WTC11 (cell line): ENCODE measurements at regions not wholly inside any gene's neighbourhood (a gene's known extent, or its start where the extent isn't known, plus 50 kb on each side); places are given as distances from the start of the nearest gene placed in this dataset.

Experiments
- ATAC-seq: fragments of 200-7000 bp; cut with Tn5 transposase; 2 replicates; pipeline ENCODE4 v1.10.0; 2021; ENCODE audit warnings: mild to moderate bottlenecking, moderate library complexity
- CTCF ChIA-PET: fragments of 300-600 bp; sonication (Branson Sonifier 250); formaldehyde crosslinking; loops from one replicate; lab custom pipeline; 2021; ENCODE audit warnings: antibody characterized with exemption; lab: Charles Lee
- POLR2A ChIA-PET: fragments of 350-600 bp; sonication (Branson Sonifier 250); formaldehyde crosslinking; loops from one replicate; lab custom pipeline; 2021; ENCODE audit warnings: antibody characterized with exemption; lab: Charles Lee
- DNase-seq: peaks from one replicate; pipeline ENCODE4 v3.0.0; 2021; ENCODE audit warnings: low spot score
- H3K27ac Mint-ChIP-seq: 2 replicates; pipeline ENCODE4 v1.8.0; 2021; ENCODE audit warnings: mixed read lengths
- H3K27me3 Mint-ChIP-seq: 2 replicates; pipeline ENCODE4 v1.8.0; 2021; ENCODE audit warnings: low read depth, mild to moderate bottlenecking, moderate library complexity, mixed read lengths
- H3K36me3 Mint-ChIP-seq: 2 replicates; pipeline ENCODE4 v1.8.0; 2021; ENCODE audit warnings: mixed read lengths
- H3K4me1 Mint-ChIP-seq: 2 replicates; pipeline ENCODE4 v1.8.0; 2022; ENCODE audit warnings: mixed read lengths
- H3K4me3 Mint-ChIP-seq: 2 replicates; pipeline ENCODE4 v1.8.0; 2021; ENCODE audit warnings: mild to moderate bottlenecking, moderate library complexity, mixed read lengths
- H3K9me3 Mint-ChIP-seq: 2 replicates; pipeline ENCODE4 v1.8.0; 2021; ENCODE audit warnings: mixed read lengths
- CBFB ChIP-seq: sonication (generic); formaldehyde crosslinking; IDR thresholded peaks from 2 replicates; pipeline ENCODE4 v1.8.1; 2022; ENCODE audit warnings: mild to moderate bottlenecking, low read depth, missing genetic modification reagents
- EMX1 ChIP-seq: fragments of 250-450 bp; sonication (Bioruptor Pico); IDR thresholded peaks from 2 replicates; pipeline ENCODE4 v1.8.0; 2021; ENCODE audit warnings: mild to moderate bottlenecking
- FOXK1 ChIP-seq: sonication (generic); formaldehyde crosslinking; IDR thresholded peaks from 2 replicates; pipeline ENCODE4 v1.8.0; 2022; ENCODE audit warnings: mild to moderate bottlenecking, moderate library complexity, missing genetic modification reagents
- GRHL2 ChIP-seq: fragments of 250-450 bp; sonication (Bioruptor Pico); IDR thresholded peaks from 2 replicates; pipeline ENCODE4 v1.8.0; 2022; ENCODE audit warnings: mild to moderate bottlenecking, moderate library complexity; ENCODE audit not compliant: insufficient replicate concordance, severe bottlenecking
- JAZF1 ChIP-seq: fragments of 250-450 bp; sonication (Bioruptor Pico); IDR thresholded peaks from 2 replicates; pipeline ENCODE4 v1.9.0; 2021; ENCODE audit warnings: moderate library complexity, mild to moderate bottlenecking, inconsistent platforms
- MYBL2 ChIP-seq: sonication (generic); formaldehyde crosslinking; IDR thresholded peaks from 2 replicates; pipeline ENCODE4 v1.8.1; 2023; ENCODE audit warnings: mild to moderate bottlenecking, moderate library complexity, missing genetic modification reagents
- RELA ChIP-seq: sonication (generic); formaldehyde crosslinking; IDR thresholded peaks from 2 replicates; pipeline ENCODE4 v1.8.1; 2022; ENCODE audit warnings: missing genetic modification reagents, mild to moderate bottlenecking, borderline replicate concordance
- RORB ChIP-seq: fragments of 250-450 bp; sonication (Bioruptor Pico); IDR thresholded peaks from 2 replicates; pipeline ENCODE4 v1.9.0; 2021; ENCODE audit warnings: mild to moderate bottlenecking
- TCF7 ChIP-seq: sonication (generic); formaldehyde crosslinking; IDR thresholded peaks from 2 replicates; pipeline ENCODE4 v1.8.0; 2022; ENCODE audit warnings: mild to moderate bottlenecking, low read depth, missing genetic modification reagents, moderate library complexity
- ZNF121 ChIP-seq: sonication (generic); formaldehyde crosslinking; IDR thresholded peaks from 2 replicates; pipeline ENCODE4 v1.8.0; 2023; ENCODE audit warnings: missing genetic modification reagents
- ZNF232 ChIP-seq: sonication (generic); formaldehyde crosslinking; IDR thresholded peaks from 2 replicates; pipeline ENCODE4 v1.8.0; 2022; ENCODE audit warnings: mild to moderate bottlenecking, missing genetic modification reagents
- TF ChIP-seq, protein P1 (sequence below): sonication (generic); formaldehyde crosslinking; IDR thresholded peaks from 2 replicates; pipeline ENCODE4 v1.8.0; 2023; ENCODE audit warnings: mild to moderate bottlenecking, missing genetic modification reagents
- TF ChIP-seq, protein P2 (sequence below): fragments of 250-450 bp; sonication (Bioruptor Pico); IDR thresholded peaks from 2 replicates; pipeline ENCODE4 v1.9.0; 2021; ENCODE audit warnings: mild to moderate bottlenecking
- TF ChIP-seq, protein P3 (sequence below): sonication (generic); formaldehyde crosslinking; IDR thresholded peaks from 2 replicates; pipeline ENCODE4 v1.8.0; 2022; ENCODE audit warnings: mild to moderate bottlenecking, missing genetic modification reagents
- TF ChIP-seq, protein P4 (sequence below): fragments of 250-450 bp; sonication (Bioruptor Pico); conservative IDR thresholded peaks from 2 replicates; pipeline ENCODE4 v1.9.0; 2021; ENCODE audit warnings: mild to moderate bottlenecking
- TF ChIP-seq, protein P5 (sequence below): fragments of 250-450 bp; sonication (Bioruptor Pico); IDR thresholded peaks from 2 replicates; pipeline ENCODE4 v1.9.0; 2021; ENCODE audit warnings: mild to moderate bottlenecking, borderline replicate concordance
- TF ChIP-seq, protein P6 (sequence below): sonication (generic); formaldehyde crosslinking; IDR thresholded peaks from 2 replicates; pipeline ENCODE4 v1.8.0; 2022; ENCODE audit warnings: missing genetic modification reagents

DNA sequence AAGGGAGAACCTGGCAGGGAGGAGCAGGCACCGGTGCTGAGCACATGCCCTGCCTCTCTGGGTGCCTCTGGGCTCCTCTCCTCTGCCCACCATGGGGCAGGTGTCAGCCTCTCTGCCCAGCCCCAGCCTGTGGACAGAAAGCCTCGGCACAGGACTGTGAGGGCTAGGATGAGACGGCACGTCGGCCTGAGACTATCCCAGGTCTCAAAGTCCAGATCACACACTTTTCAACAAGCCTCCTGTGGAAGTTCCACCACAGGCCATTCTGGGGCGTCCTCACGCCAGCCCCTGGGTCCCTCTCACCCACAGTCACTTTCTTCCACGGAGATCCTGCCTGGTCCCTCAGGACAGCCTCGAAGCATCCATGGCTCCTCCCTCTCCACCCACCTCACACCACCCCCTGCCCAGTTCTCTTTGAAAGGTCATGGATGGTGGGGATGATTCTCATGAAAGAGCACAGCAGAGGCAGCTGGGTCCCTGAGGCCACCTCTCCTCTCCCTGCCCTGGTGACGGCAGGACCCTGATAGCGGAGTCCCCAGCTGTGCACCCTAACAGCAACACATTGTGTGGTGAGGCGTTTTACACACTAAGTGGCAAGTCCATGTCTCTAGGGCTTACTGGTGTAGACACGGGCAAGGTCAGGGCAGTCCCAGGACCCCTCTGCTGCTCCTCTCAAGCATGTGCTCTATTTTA lies 569.4 kb upstream of the SALL3 start:
- no peak for ATAC-seq
- Mint-ChIP-seq H3K27ac (no peak overlapping the region), H3K9me3 (peaks cover 62% of the 10 kb centered on the region), H3K36me3 (peaks cover 41% of the 10 kb centered on the region), H3K4me1 (no peaks in the 10 kb centered on the region), H3K4me3 (no peak overlapping the region), H3K27me3 (no peaks in the 10 kb centered on the region; the same call in 1 of the 2 replicates)
- TF ChIP-seq TCF7 = no peak
- TF ChIP-seq, protein P1, sequence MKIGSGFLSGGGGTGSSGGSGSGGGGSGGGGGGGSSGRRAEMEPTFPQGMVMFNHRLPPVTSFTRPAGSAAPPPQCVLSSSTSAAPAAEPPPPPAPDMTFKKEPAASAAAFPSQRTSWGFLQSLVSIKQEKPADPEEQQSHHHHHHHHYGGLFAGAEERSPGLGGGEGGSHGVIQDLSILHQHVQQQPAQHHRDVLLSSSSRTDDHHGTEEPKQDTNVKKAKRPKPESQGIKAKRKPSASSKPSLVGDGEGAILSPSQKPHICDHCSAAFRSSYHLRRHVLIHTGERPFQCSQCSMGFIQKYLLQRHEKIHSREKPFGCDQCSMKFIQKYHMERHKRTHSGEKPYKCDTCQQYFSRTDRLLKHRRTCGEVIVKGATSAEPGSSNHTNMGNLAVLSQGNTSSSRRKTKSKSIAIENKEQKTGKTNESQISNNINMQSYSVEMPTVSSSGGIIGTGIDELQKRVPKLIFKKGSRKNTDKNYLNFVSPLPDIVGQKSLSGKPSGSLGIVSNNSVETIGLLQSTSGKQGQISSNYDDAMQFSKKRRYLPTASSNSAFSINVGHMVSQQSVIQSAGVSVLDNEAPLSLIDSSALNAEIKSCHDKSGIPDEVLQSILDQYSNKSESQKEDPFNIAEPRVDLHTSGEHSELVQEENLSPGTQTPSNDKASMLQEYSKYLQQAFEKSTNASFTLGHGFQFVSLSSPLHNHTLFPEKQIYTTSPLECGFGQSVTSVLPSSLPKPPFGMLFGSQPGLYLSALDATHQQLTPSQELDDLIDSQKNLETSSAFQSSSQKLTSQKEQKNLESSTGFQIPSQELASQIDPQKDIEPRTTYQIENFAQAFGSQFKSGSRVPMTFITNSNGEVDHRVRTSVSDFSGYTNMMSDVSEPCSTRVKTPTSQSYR (CRISPR knock-in tag) = no peak
- TF ChIP-seq ZNF232 (CRISPR knock-in tag) = no peak
- no peak for TF ChIP-seq EMX1 (CRISPR knock-in tag)
- TF ChIP-seq, protein P2, sequence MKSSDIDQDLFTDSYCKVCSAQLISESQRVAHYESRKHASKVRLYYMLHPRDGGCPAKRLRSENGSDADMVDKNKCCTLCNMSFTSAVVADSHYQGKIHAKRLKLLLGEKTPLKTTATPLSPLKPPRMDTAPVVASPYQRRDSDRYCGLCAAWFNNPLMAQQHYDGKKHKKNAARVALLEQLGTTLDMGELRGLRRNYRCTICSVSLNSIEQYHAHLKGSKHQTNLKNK = no peak
- no peak for TF ChIP-seq FOXK1 (CRISPR knock-in tag)
- no peak for TF ChIP-seq GRHL2 (CRISPR knock-in tag)
- TF ChIP-seq, protein P3, sequence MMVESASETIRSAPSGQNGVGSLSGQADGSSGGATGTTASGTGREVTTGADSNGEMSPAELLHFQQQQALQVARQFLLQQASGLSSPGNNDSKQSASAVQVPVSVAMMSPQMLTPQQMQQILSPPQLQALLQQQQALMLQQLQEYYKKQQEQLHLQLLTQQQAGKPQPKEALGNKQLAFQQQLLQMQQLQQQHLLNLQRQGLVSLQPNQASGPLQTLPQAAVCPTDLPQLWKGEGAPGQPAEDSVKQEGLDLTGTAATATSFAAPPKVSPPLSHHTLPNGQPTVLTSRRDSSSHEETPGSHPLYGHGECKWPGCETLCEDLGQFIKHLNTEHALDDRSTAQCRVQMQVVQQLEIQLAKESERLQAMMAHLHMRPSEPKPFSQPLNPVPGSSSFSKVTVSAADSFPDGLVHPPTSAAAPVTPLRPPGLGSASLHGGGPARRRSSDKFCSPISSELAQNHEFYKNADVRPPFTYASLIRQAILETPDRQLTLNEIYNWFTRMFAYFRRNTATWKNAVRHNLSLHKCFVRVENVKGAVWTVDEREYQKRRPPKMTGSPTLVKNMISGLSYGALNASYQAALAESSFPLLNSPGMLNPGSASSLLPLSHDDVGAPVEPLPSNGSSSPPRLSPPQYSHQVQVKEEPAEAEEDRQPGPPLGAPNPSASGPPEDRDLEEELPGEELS (CRISPR knock-in tag) = no peak
- no peak for TF ChIP-seq MYBL2
- TF ChIP-seq RORB (CRISPR knock-in tag) = no peak
- TF ChIP-seq ZNF121 (CRISPR knock-in tag) = no peak
- TF ChIP-seq, protein P4, sequence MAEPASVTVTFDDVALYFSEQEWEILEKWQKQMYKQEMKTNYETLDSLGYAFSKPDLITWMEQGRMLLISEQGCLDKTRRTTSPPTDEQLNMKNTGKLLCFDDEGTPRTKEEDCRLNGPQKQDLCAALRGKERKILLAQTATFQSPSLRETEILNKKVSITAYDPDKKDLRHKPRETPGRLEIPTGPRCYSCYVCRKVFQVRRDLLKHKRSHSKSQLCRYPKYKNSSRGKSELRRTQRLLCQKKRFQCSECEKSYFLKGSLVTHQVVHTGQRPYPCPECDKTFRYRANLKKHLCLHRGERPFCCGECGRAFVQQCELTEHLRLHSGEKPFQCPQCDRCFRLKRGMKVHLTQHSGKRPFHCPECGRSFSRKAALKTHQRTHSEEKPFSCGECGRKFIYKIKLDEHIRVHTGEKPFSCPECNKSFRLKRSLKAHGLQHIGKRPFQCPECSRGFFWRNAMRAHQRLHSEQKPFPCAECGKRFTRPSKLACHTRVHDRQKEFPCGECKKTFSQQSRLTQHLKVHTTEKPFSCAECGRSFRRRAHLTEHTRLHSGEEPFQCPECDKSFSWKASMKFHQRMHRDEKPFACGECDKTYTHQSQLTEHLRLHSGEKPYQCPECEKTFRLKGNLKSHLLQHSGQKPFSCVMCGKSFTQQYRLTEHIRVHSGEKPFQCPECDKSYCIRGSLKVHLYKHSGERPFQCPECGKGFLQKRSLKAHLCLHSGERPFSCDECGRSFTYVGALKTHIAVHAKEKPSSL (CRISPR knock-in tag) = no peak
- TF ChIP-seq, protein P5, sequence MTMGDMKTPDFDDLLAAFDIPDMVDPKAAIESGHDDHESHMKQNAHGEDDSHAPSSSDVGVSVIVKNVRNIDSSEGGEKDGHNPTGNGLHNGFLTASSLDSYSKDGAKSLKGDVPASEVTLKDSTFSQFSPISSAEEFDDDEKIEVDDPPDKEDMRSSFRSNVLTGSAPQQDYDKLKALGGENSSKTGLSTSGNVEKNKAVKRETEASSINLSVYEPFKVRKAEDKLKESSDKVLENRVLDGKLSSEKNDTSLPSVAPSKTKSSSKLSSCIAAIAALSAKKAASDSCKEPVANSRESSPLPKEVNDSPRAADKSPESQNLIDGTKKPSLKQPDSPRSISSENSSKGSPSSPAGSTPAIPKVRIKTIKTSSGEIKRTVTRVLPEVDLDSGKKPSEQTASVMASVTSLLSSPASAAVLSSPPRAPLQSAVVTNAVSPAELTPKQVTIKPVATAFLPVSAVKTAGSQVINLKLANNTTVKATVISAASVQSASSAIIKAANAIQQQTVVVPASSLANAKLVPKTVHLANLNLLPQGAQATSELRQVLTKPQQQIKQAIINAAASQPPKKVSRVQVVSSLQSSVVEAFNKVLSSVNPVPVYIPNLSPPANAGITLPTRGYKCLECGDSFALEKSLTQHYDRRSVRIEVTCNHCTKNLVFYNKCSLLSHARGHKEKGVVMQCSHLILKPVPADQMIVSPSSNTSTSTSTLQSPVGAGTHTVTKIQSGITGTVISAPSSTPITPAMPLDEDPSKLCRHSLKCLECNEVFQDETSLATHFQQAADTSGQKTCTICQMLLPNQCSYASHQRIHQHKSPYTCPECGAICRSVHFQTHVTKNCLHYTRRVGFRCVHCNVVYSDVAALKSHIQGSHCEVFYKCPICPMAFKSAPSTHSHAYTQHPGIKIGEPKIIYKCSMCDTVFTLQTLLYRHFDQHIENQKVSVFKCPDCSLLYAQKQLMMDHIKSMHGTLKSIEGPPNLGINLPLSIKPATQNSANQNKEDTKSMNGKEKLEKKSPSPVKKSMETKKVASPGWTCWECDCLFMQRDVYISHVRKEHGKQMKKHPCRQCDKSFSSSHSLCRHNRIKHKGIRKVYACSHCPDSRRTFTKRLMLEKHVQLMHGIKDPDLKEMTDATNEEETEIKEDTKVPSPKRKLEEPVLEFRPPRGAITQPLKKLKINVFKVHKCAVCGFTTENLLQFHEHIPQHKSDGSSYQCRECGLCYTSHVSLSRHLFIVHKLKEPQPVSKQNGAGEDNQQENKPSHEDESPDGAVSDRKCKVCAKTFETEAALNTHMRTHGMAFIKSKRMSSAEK (CRISPR knock-in tag) = no peak
- no peak for TF ChIP-seq CBFB (CRISPR knock-in tag)
- TF ChIP-seq, protein P6, sequence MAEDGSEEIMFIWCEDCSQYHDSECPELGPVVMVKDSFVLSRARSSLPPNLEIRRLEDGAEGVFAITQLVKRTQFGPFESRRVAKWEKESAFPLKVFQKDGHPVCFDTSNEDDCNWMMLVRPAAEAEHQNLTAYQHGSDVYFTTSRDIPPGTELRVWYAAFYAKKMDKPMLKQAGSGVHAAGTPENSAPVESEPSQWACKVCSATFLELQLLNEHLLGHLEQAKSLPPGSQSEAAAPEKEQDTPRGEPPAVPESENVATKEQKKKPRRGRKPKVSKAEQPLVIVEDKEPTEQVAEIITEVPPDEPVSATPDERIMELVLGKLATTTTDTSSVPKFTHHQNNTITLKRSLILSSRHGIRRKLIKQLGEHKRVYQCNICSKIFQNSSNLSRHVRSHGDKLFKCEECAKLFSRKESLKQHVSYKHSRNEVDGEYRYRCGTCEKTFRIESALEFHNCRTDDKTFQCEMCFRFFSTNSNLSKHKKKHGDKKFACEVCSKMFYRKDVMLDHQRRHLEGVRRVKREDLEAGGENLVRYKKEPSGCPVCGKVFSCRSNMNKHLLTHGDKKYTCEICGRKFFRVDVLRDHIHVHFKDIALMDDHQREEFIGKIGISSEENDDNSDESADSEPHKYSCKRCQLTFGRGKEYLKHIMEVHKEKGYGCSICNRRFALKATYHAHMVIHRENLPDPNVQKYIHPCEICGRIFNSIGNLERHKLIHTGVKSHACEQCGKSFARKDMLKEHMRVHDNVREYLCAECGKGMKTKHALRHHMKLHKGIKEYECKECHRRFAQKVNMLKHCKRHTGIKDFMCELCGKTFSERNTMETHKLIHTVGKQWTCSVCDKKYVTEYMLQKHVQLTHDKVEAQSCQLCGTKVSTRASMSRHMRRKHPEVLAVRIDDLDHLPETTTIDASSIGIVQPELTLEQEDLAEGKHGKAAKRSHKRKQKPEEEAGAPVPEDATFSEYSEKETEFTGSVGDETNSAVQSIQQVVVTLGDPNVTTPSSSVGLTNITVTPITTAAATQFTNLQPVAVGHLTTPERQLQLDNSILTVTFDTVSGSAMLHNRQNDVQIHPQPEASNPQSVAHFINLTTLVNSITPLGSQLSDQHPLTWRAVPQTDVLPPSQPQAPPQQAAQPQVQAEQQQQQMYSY (CRISPR knock-in tag) = no peak
- no peak for TF ChIP-seq JAZF1 (CRISPR knock-in tag)
- TF ChIP-seq RELA (CRISPR knock-in tag) = no peak
- ChIA-PET CTCF (no interaction called here), POLR2A (no interaction called here)
- DNase-seq = no peak
